ENCODE measurements at regions not wholly inside any gene's neighbourhood (a gene's known extent, or its start where the extent isn't known, plus 50 kb on each side); places are given as distances from the start of the nearest gene placed in this dataset.
"Not testable (repeated sequence)": the region's sequence is repeated elsewhere in the genome, so short reads cannot be mapped to it uniquely, and the experiment has no call there.

- DNase-seq (ENCODE audit: extremely low spot score); H3K27ac ChIP-seq (ENCODE audit: low read depth): not testable (repeated sequence)
- WGBS = 19% methylated on average over 2 of the region's 2 CpGs
Measured at GRCh38 chr10:55740767-55741166, 620.3 kb downstream of the ZWINT start.

DNA sequence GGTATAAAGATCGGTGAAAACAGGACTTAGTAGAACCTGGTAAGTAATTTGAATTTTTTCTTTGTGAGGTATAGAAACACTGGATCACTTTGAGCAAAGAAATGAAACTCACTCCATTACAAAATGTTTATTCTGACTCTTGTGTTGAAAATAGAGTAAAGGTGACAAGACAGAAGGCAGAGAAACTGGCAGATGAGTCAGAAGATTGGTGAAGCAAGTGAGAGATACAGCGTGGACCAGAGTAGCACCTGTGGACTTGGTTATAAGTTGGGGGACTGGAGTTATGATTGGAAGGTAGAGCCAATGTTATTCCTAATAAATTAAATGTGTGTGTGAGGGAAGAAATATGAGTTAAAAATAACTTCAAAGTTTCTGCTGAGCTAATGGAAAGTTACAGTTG lies 620.9 kb downstream of the ZWINT start:
- Histone ChIP-seq H3K4me1 (ENCODE audit: insufficient read depth) (no peaks in the 10 kb centered on the region), H3K27ac (ENCODE audit: low read depth) (no peak overlapping the region), H3K4me3 (ENCODE audit: low read depth, low read length) (no peak overlapping the region), H3K36me3 (ENCODE audit: insufficient read depth) (no peaks in the 10 kb centered on the region)
- DNase-seq (ENCODE audit: extremely low spot score) = no peak
- 78% methylated on average over 2 of the region's 2 CpGs for WGBS

More at GRCh38 chr10:55740767-55741166, 620.3 kb downstream of the ZWINT start:
- H3K4me3 ChIP-seq (ENCODE audit: low read depth, low read length); H3K36me3 ChIP-seq (ENCODE audit: insufficient read depth); H3K4me1 ChIP-seq (ENCODE audit: insufficient read depth): not testable (repeated sequence)

DNA sequence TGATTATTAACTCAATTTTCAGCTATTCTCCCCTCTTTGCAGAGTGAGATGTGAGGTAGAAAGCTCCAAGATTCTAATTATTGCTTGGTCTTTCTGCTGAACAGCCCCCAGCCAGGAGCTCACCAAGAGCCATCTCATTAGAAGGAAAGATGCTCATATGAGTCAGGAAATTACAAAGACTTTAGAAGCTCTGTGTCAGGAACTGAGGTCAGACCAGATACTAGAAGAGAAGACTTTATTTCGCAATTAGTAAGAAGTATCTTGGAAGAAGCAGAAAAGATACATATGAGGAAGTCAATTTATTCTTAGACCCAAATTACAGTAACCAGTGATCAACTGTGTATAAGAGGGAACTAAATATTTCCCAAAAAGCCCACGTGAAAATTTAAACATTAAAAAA lies 626.9 kb downstream of the ZWINT start:
- DNase-seq (ENCODE audit: extremely low spot score) = no peak
- H3K4me3 ChIP-seq (ENCODE audit: low read depth, low read length) = no peak overlapping the region

GRCh38 chr10:55704950-55705349 lies 656.1 kb downstream of the ZWINT start:
- Histone ChIP-seq H3K27ac (ENCODE audit: low read depth) (no peak overlapping the region), H3K4me1 (ENCODE audit: insufficient read depth) (no peaks in the 10 kb centered on the region), H3K36me3 (ENCODE audit: insufficient read depth) (no peaks in the 10 kb centered on the region), H3K4me3 (ENCODE audit: low read depth, low read length) (no peak overlapping the region)
- no peak for DNase-seq (ENCODE audit: extremely low spot score)
- 84% methylated on average over 2 of the region's 2 CpGs for WGBS

More for the DNA sequence above, 626.9 kb downstream of the ZWINT start:
- Histone ChIP-seq H3K4me1 (ENCODE audit: insufficient read depth) (no peaks in the 10 kb centered on the region), H3K36me3 (ENCODE audit: insufficient read depth) (no peaks in the 10 kb centered on the region), H3K27ac (ENCODE audit: low read depth) (no peak overlapping the region)
- 65% methylated on average over 2 of the region's 2 CpGs for whole genome bisulfite sequencing

DNA sequence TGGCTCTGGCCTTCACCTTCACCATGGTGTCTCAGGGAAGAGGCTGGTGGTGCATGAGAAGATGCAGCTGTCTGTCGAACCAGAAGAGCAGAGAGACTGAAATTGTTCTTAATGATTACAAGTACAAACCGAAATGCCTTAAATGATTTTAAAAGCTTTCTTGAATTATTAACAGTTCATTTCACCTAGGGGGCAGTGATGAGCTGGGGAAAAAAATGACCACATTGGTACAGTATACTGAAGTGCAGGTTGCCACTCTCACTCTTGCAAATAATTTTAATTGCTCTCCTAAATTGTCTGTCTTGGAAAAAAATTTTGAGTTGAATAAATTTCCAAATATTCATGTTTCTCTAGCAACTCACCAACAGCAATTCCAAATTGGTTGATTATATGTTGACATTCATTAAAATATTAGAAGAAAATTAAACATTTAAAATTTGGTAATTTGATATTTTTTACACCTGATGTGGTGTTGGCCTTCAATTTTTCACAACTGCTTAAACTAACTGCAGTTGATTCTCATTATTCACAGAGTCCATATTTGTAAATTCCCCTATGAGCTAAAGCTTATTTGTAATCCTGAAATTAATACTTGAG lies 692.6 kb downstream of the ZWINT start:
- WGBS = 77% methylated on average over 2 of the region's 2 CpGs
- Histone ChIP-seq H3K27ac (ENCODE audit: low read depth) (no peak overlapping the region), H3K4me3 (ENCODE audit: low read depth, low read length) (no peak overlapping the region), H3K4me1 (ENCODE audit: insufficient read depth) (no peaks in the 10 kb centered on the region), H3K36me3 (ENCODE audit: insufficient read depth) (no peaks in the 10 kb centered on the region)
- DNase-seq (ENCODE audit: extremely low spot score) = no peak

DNA sequence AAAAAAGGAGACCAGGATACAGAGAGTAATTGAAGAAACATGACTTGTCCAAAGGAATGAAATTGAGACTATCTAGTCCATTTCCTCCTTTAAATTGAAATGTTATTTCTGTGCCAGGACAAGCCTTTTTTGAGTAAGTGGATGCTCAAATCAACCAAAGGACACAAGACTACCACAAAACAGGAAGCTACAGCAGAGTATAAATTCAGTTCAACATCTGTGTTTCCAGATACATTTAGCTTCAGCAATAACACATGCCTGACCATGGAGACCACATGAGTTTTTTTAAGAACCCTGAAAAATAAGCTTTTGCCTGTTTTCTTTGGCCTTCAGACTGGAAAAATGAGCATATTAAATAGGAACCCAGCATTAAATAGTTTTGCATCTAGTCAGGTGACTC lies 707.5 kb downstream of the ZWINT start:
- no peak overlapping the region for H3K4me3 ChIP-seq (ENCODE audit: low read depth, low read length)
- no peaks in the 10 kb centered on the region for H3K4me1 ChIP-seq (ENCODE audit: insufficient read depth)
- no peaks in the 10 kb centered on the region for H3K36me3 ChIP-seq (ENCODE audit: insufficient read depth)
- no peak overlapping the region for H3K27ac ChIP-seq (ENCODE audit: low read depth)
- DNase-seq (ENCODE audit: extremely low spot score) = no peak

DNA sequence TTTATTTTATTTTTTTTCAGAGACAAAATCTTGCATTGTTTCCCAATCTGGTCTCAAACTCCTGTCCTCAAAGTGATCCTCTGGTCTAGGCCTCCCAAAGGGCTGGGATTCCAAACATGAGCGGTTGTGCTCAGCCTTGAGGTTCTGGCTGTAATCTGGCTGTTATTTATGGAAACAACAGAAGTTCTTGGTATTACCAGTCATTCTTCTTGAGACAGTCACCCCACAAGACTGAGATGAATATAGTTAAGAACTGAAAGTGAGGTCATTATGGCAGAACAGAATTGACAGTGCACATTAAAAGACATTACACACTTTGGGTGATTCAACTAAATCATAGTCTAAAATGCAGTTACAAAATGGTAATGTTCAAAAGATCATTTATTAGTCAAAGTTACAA lies 719.5 kb downstream of the ZWINT start:
- no peak overlapping the region for H3K27ac ChIP-seq (ENCODE audit: low read depth)
- H3K4me1 ChIP-seq (ENCODE audit: insufficient read depth) = no peaks in the 10 kb centered on the region
- H3K4me3 ChIP-seq (ENCODE audit: low read depth, low read length) = no peak overlapping the region
- 93% methylated on average over 1 of the region's 1 CpG for WGBS
- no peak for DNase-seq (ENCODE audit: extremely low spot score)
- H3K36me3 ChIP-seq (ENCODE audit: insufficient read depth) = no peaks in the 10 kb centered on the region

DNA sequence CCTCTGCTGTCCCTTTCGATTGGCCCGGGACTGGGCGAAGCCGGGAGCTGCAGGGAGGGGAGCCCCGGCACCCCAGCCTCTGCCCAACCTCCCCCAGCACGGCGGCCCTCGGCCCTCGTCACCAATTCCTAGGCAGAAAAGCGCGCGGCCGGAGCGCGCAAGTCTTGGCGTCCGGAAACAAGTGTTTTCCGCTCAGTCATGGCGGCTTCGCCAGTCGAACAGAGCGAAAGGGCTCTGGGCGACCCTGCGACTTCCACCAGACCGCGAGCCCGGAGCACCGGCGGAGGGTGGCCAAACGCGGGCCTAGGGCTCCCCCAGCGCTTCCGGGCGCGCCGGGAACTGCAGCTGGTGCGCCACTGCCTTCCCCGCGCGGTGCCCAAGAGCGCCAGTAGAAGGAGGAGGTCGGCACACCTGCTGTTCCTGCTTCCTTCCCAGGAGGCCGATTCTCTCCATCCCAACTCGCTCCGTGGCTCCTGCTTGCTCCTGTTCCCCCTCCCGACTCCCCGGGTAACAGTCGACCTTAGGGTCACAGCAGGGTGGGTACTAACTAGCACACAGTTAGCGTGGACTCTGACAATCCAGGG lies 729.9 kb downstream of the ZWINT start:
- Histone ChIP-seq H3K4me3 (ENCODE audit: low read depth, low read length) (peak overlapping the region; percentile 29), H3K36me3 (ENCODE audit: insufficient read depth) (no peaks in the 10 kb centered on the region), H3K4me1 (ENCODE audit: insufficient read depth) (no peaks in the 10 kb centered on the region), H3K27ac (ENCODE audit: low read depth) (no peak overlapping the region)
- no peak for DNase-seq (ENCODE audit: extremely low spot score)
- WGBS = under 1% methylated on average over 49 of the region's 49 CpGs

GRCh38 chr10:55630491-55631056 lies 730.5 kb downstream of the ZWINT start:
- peak overlapping the region; percentile 29 for H3K4me3 ChIP-seq (ENCODE audit: low read depth, low read length)
- H3K36me3 ChIP-seq (ENCODE audit: insufficient read depth) = no peaks in the 10 kb centered on the region
- H3K27ac ChIP-seq (ENCODE audit: low read depth) = no peak overlapping the region
- no peaks in the 10 kb centered on the region for H3K4me1 ChIP-seq (ENCODE audit: insufficient read depth)
- under 1% methylated on average over 35 of the region's 35 CpGs for WGBS
- DNase-seq (ENCODE audit: extremely low spot score) = no peak

DNA sequence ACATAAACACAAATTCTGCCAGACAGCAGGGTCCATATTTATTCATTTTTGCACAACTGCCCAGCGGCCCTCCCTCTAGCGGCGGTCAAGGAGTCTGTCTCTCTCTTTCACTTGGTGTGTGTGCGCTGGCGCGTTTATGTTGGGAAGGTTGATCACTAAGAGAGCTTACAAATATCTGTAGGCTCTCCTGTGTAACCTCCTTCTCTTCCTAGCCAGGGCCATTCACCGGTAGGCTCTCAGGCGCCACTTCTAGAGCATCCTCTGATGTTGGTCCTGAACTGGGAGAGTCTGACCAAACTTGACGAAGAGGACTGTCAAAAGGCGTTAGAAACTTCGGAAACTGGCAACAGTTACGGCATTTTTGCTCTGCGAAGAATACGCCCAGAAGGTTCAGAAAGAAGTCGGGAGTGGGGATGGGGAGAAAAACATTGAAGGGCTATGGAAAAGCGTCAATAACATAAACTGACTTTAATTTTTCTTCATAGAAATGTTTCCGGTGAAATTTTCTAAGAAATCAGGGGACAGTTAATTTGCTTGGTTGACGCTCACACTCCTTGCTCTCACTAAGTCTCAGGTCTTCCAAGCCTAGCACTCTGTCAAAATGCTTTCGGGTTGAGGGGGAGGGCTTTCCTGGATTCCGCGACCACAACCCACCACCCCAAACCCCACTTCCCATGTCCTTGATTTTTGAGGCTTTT lies 731.1 kb downstream of the ZWINT start:
- no peaks in the 10 kb centered on the region for H3K36me3 ChIP-seq (ENCODE audit: insufficient read depth)
- H3K4me3 ChIP-seq (ENCODE audit: low read depth, low read length) = no peak overlapping the region
- DNase-seq (ENCODE audit: extremely low spot score) = no peak
- H3K27ac ChIP-seq (ENCODE audit: low read depth) = no peak overlapping the region
- WGBS = 5% methylated on average over 21 of the region's 21 CpGs
- H3K4me1 ChIP-seq (ENCODE audit: insufficient read depth) = no peaks in the 10 kb centered on the region

DNA sequence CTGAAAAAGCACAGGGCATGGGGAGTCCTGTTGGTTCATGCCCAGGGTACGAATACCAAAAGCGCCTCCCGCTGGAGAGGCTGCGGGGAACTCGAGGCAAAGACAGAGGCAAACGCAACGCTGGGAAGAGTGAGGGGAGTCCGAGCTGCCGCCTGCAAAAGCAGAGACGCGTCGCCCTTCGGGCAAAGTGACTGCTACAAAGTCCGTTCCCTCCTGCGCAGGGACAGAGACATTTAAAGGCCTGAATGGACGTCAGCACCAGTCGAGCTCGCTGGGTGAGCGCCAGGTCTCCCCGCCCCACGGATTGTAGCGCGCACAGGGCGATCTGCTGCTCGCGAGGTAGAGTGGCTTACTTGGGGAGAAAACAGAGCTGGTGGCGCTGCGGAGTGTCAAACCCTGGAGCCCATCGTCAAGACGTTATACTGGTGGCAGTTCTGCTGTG lies 732.8 kb downstream of the ZWINT start:
- Histone ChIP-seq H3K27ac (ENCODE audit: low read depth) (no peak overlapping the region), H3K36me3 (ENCODE audit: insufficient read depth) (no peaks in the 10 kb centered on the region), H3K4me1 (ENCODE audit: insufficient read depth) (no peaks in the 10 kb centered on the region), H3K4me3 (ENCODE audit: low read depth, low read length) (no peak overlapping the region)
- WGBS = under 1% methylated on average over 30 of the region's 30 CpGs
- no peak for DNase-seq (ENCODE audit: extremely low spot score)

GRCh38 chr10:55627501-55628051 lies 733.5 kb downstream of the ZWINT start:
- H3K27ac ChIP-seq (ENCODE audit: low read depth) = no peak overlapping the region
- no peaks in the 10 kb centered on the region for H3K36me3 ChIP-seq (ENCODE audit: insufficient read depth)
- H3K4me3 ChIP-seq (ENCODE audit: low read depth, low read length) = no peak overlapping the region
- no peak for DNase-seq (ENCODE audit: extremely low spot score)
- H3K4me1 ChIP-seq (ENCODE audit: insufficient read depth) = no peaks in the 10 kb centered on the region
- 3% methylated on average over 26 of the region's 26 CpGs for WGBS

DNA sequence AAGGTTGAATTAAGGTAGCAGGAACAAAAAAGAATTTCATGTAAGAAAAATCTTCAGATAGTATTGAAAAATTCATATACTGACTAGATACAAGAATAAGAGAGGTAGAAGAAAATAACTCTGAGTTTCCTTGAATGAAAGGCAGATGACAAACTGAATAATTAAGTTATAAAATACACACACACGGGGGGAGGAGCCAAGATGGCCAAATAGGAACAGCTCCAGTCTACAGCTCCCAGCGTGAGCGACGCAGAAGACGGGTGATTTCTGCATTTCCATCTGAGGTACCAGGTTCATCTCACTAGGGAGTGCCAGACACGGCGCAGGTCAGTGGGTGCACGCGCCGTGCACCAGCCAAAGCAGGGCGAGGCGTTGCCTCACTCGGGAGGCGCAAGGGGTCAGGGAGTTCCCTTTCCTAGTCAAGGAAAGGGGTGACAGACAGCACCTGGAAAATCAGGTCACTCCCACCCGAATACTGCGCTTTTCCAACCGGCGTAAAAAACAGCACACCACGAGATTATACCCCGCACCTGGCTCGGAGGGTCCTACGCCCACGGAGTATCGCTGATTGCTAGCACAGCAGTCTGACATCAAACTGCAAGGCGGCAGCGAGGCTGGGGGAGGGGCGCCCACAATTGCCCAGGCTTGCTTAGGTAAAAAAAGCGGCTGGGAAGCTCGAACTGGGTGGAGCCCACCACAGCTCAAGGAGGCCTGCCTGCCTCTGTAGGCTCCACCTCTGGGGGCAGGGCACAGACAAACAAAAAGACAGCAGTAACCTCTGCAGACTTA lies 759.2 kb downstream of the ZWINT start:
- H3K4me3 ChIP-seq (ENCODE audit: low read depth, low read length); H3K27ac ChIP-seq (ENCODE audit: low read depth); H3K4me1 ChIP-seq (ENCODE audit: insufficient read depth); H3K36me3 ChIP-seq (ENCODE audit: insufficient read depth); DNase-seq (ENCODE audit: extremely low spot score): not testable (repeated sequence)
- 2% methylated on average over 29 of the region's 29 CpGs for WGBS

Measured in urinary bladder (tissue), 3 donors.